SKM-1 (cell line): ENCODE measurements at regions not wholly inside any gene's neighbourhood (a gene's known extent, or its start where the extent isn't known, plus 50 kb on each side); places are given as distances from the start of the nearest gene placed in this dataset.

Experiments
- DNase-seq: peaks from one replicate; lab custom pipeline; 2025; ENCODE audit not compliant: unreplicated experiment; lab: John Stamatoyannopoulos, UW

GRCh38 chr16:17676171-17676570 lies 205.4 kb upstream of the XYLT1 start:
- no peak for DNase-seq

- no peak for DNase-seq
Observed at GRCh38 chr16:17668386-17668785, 197.6 kb upstream of the XYLT1 start.

- DNase-seq = no peak
Observed at GRCh38 chr16:17666293-17666692, 195.5 kb upstream of the XYLT1 start.

GRCh38 chr16:17658881-17659280 lies 188.1 kb upstream of the XYLT1 start:
- no peak for DNase-seq

- DNase-seq = no peak
Observed at GRCh38 chr16:17657045-17657444, 186.3 kb upstream of the XYLT1 start.

- DNase-seq = no peak
Observed at GRCh38 chr16:17654571-17654970, 183.8 kb upstream of the XYLT1 start.

GRCh38 chr16:17654142-17654541 lies 183.4 kb upstream of the XYLT1 start:
- no peak for DNase-seq

GRCh38 chr16:17647879-17648872 lies 177.4 kb upstream of the XYLT1 start:
- DNase-seq = no peak

GRCh38 chr16:17643935-17644334 lies 173.2 kb upstream of the XYLT1 start:
- no peak for DNase-seq

- no peak for DNase-seq
Observed at GRCh38 chr16:17641990-17642389, 171.2 kb upstream of the XYLT1 start.

GRCh38 chr16:17638134-17638533 lies 167.4 kb upstream of the XYLT1 start:
- DNase-seq = no peak

GRCh38 chr16:17635183-17635582 lies 164.4 kb upstream of the XYLT1 start:
- no peak for DNase-seq

- DNase-seq = no peak
Observed at GRCh38 chr16:17633181-17633951, 162.6 kb upstream of the XYLT1 start.

GRCh38 chr16:17632667-17633066 lies 161.9 kb upstream of the XYLT1 start:
- no peak for DNase-seq

- no peak for DNase-seq
Observed at GRCh38 chr16:17629936-17630335, 159.2 kb upstream of the XYLT1 start.

- no peak for DNase-seq
Observed at GRCh38 chr16:17628983-17629382, 158.2 kb upstream of the XYLT1 start.

- DNase-seq = no peak
Observed at GRCh38 chr16:17622366-17622765, 151.6 kb upstream of the XYLT1 start.

GRCh38 chr16:17619261-17619660 lies 148.5 kb upstream of the XYLT1 start:
- DNase-seq = no peak

GRCh38 chr16:17617021-17617552 lies 146.3 kb upstream of the XYLT1 start:
- no peak for DNase-seq

- no peak for DNase-seq
Observed at GRCh38 chr16:17612336-17612735, 141.6 kb upstream of the XYLT1 start.

GRCh38 chr16:17607609-17608008 lies 136.8 kb upstream of the XYLT1 start:
- DNase-seq = no peak

- DNase-seq = no peak
Observed at GRCh38 chr16:17607075-17607509, 136.3 kb upstream of the XYLT1 start.
